PFSK-1 (cell line): ENCODE measurements at regions not wholly inside any gene's neighbourhood (a gene's known extent, or its start where the extent isn't known, plus 50 kb on each side); places are given as distances from the start of the nearest gene placed in this dataset.

Experiments
- FOXP2 ChIP-seq: optimal IDR thresholded peaks from 2 replicates; pipeline ENCODE3; 2011; ENCODE audit warnings: borderline replicate concordance, control low read depth, inconsistent platforms; ENCODE audit not compliant: insufficient read depth; ENCODE audit errors: extremely low read length, extremely low read depth
- POLR2AphosphoS5 ChIP-seq: IDR thresholded peaks from 2 replicates; pipeline ENCODE4 v1.6.1; 2012; ENCODE audit warnings: low read depth, mild to moderate bottlenecking, control low read depth, low read length, moderate library complexity
- REST ChIP-seq, 2 experiments: IDR thresholded peaks; 2 replicates each; pipeline versions ENCODE4 v1.6.1 to v1.8.0; 2011 to 2012; ENCODE audit warnings: low read depth in 2 of 2, low read length in 2 of 2, control low read depth in 1 of 2, inconsistent platforms in 1 of 2, mild to moderate bottlenecking in 1 of 2, moderate library complexity in 1 of 2; ENCODE audit not compliant: insufficient read depth in 1 of 2
- SIN3A ChIP-seq: IDR thresholded peaks from 2 replicates; pipeline ENCODE4 v1.6.1; 2012; ENCODE audit warnings: mild to moderate bottlenecking, low read length, moderate library complexity, borderline replicate concordance; ENCODE audit not compliant: insufficient read depth
- TAF1 ChIP-seq: IDR thresholded peaks from 2 replicates; pipeline ENCODE4 v1.6.1; 2012; ENCODE audit warnings: low read length, control low read depth, borderline replicate concordance; ENCODE audit not compliant: insufficient read depth

GRCh38 chr6:12381587-12381986 is 91.4 kb downstream of the EDN1 start:
- no peak for TF ChIP-seq POLR2AphosphoS5
- no peak for TF ChIP-seq SIN3A
- TF ChIP-seq TAF1, result no peak
- TF ChIP-seq FOXP2, result no peak
- no peak for TF ChIP-seq REST (IDR thresholded peaks at IDR 0.05; ENCODE audit: insufficient read depth in 1 of 2, low read depth in 2 of 2, low read length in 2 of 2)

- TF ChIP-seq REST (IDR thresholded peaks at IDR 0.05; ENCODE audit: insufficient read depth in 1 of 2, low read depth in 2 of 2, low read length in 2 of 2) (no peak), TAF1 (no peak), SIN3A (no peak), POLR2AphosphoS5 (no peak), FOXP2 (no peak)
Observed at GRCh38 chr6:12383448-12383847, 93.3 kb downstream of the EDN1 start.

- TF ChIP-seq REST (IDR thresholded peaks at IDR 0.05; ENCODE audit: insufficient read depth in 1 of 2, low read depth in 2 of 2, low read length in 2 of 2) (no peak), POLR2AphosphoS5 (no peak), SIN3A (no peak), FOXP2 (no peak), TAF1 (no peak)
Observed at GRCh38 chr6:12384357-12384912, 94.3 kb downstream of the EDN1 start.

GRCh38 chr6:12385316-12385715 is 95.2 kb downstream of the EDN1 start:
- TF ChIP-seq FOXP2 (no peak), POLR2AphosphoS5 (no peak), SIN3A (no peak), TAF1 (no peak), REST (IDR thresholded peaks at IDR 0.05; ENCODE audit: insufficient read depth in 1 of 2, low read depth in 2 of 2, low read length in 2 of 2) (no peak)

GRCh38 chr6:12386816-12387215 is 96.7 kb downstream of the EDN1 start:
- TF ChIP-seq SIN3A (no peak), POLR2AphosphoS5 (no peak), FOXP2 (no peak), REST (IDR thresholded peaks at IDR 0.05; ENCODE audit: insufficient read depth in 1 of 2, low read depth in 2 of 2, low read length in 2 of 2) (no peak), TAF1 (no peak)
